NCI-H187 (cell line): ENCODE measurements at regions not wholly inside any gene's neighbourhood (a gene's known extent, or its start where the extent isn't known, plus 50 kb on each side); places are given as distances from the start of the nearest gene placed in this dataset.
A peak's percentile ranks its signal among the peaks of the same experiment; 100 is the strongest.
"Not testable (repeated sequence)": the region's sequence is repeated elsewhere in the genome, so short reads cannot be mapped to it uniquely, and the experiment has no call there.

Experiments used
- DNase-seq, 2 experiments: peaks; one replicate each; lab custom pipeline; 2025; lab: John Stamatoyannopoulos, UW

GRCh38 chr11:72525466-72525865 is 91.1 kb upstream of the CLPB start:
- no peak for DNase-seq

DNA sequence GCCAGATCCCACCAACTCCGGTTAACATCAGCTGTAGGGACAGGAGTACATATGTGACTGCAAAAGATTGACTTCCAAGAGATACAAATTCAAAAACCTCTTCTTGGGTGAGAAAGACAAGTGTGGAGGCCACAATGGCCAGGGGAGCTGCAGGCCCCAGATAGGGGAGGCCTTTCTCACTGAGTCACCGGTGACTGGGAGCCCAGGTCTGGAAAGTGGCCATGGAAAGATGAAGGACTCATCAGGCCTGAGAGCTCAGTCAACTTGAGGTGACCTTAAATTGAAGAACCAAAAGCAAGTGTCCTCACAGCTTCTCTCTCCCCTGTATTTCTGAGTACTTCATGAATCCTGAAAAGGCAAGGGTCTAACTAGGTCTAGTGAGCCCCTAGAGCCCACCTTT is 90.4 kb upstream of the CLPB start:
- no peak for DNase-seq

DNA sequence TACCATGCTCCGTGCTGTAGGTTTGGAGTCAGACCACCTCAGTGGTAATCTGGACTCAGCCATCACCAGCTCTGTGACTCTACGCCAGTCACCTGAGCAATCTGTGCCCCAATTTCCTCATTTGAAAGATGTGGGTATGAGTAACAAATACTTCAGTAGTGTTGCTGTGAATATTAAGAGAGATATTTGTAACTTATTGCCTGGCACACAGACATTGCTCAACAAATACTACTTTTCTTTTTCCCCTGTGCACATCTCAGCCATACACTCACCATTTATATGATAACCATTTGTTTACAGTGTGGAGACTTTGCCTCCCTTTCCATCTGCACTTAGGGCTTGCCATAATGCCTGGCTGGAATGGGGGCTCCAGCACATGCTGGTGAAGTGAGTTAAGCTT is 89.7 kb upstream of the CLPB start:
- no peak for DNase-seq

DNA sequence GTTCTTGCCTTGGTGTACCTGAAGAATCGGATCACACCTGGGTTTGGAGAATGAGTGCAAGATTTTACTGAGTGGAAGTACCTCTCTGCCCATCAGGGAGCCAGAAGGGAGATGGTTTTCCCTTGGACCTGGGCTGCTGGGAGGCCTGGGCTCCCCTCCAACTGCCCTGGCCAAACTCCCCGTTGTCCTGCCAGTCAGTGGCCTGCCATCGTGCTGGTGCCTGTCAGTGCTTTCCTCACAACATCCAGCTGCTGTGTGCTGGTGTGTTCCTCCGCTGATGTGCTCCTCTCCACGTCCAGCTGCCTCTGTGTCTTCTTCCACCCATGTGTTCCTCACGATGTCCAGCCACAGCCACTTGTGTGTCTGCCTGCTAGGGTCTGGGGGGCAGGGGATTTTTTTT is 87.9 kb upstream of the CLPB start:
- DNase-seq: no peak

DNA sequence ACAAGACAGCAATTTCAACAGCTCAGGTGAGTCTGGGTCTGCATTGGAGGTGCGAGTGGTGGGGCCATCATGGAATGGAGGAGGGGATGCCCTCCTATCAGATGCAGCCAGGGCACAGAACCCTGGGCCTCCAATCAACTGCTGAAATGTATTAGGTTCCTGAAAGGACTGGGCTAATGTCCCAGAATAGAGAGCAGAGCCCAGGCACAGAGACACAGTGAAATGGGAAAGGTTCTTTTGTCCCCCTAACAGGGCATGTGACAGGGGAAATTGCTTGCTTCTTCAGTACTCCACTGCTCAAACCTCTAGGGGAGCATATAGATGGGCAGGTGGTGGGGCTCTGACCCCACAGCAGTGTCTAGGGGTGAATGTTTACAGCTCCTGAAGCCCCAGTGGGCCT is 87.3 kb upstream of the CLPB start:
- no peak for DNase-seq

- no peak for DNase-seq
Measured at GRCh38 chr11:72520815-72521214, 86.5 kb upstream of the CLPB start.

- not testable (repeated sequence) for DNase-seq
Measured at GRCh38 chr11:72519882-72520281, 85.6 kb upstream of the CLPB start.

- DNase-seq: no peak
Measured at GRCh38 chr11:72519220-72519881, 85.0 kb upstream of the CLPB start.

GRCh38 chr11:72514331-72514730 is 80.0 kb upstream of the CLPB start:
- DNase-seq: no peak

GRCh38 chr11:72513411-72513810 is 79.1 kb upstream of the CLPB start:
- peak in 1 of 2 experiments; percentile 35 for DNase-seq

GRCh38 chr11:72512956-72513355 is 78.6 kb upstream of the CLPB start:
- DNase-seq: peak in 1 of 2 experiments; percentile 4

- DNase-seq: no peak
Measured at GRCh38 chr11:72511393-72512047, 77.2 kb upstream of the CLPB start.

- DNase-seq: no peak
Measured at GRCh38 chr11:72507050-72507449, 72.7 kb upstream of the CLPB start.

GRCh38 chr11:72497731-72498130 is 63.4 kb upstream of the CLPB start:
- DNase-seq: no peak

- DNase-seq: no peak
Measured at GRCh38 chr11:72494109-72494429, 59.7 kb upstream of the CLPB start.

DNA sequence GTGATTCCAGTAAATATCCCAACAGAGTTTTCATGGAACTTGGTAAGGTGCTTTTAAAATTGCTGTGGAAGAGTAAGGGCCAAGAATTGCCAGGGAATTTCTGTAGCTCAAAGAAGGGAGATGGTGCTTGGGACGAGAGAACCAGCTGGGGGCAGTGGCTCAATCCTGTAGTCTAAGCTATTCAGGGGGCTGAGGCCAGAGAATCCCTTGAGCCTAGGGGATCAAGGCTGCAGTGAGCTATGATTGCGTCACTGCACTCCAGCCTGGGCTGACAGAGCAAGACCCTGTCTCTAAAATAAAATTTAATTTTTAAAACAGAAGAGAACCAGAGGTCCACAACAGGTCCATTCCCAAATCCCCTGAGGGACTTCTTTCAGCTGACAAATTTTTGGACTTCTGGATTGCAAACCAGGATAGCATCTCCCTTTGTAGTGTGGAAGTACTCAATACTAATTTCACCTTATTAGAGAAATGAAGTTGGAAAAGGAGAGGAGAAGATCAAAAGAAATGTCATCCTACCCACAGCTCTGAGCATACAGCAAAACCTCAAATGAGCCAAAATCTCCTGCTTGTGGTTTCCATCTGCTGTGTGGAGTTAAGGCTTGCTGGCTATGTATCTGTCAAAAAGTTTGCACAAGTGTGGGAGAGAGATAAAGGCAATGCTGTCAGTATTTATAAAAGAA is 59.2 kb upstream of the CLPB start:
- DNase-seq: no peak

DNA sequence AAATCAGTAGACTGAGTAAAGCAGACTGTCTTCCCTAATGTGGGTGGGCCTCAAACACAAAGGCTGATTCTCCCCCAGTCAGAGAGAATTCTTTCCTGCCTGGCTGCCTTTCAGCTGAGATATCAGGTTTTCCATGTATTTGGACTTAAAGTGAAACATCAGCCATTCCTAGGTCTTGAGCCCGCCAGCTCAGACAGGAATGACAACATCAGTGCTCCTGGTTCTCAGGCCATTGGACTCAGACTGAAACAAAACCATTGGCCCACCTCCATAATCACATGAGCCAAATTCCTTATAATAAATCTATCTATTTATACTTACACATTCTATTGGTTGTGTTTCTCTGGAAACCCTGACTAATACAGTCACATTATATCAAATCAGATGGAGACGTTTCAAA is 56.7 kb upstream of the CLPB start:
- no peak for DNase-seq
